Central memory CD4-positive, alpha-beta T cell (primary cell): ENCODE measurements at regions not wholly inside any gene's neighbourhood (a gene's known extent, or its start where the extent isn't known, plus 50 kb on each side); places are given as distances from the start of the nearest gene placed in this dataset.

Experiments used
- DNase-seq: peaks from one replicate; pipeline ENCODE4 v3.0.0; 2022

- DNase-seq: no peak
These were observed 231.1 kb upstream of the ADARB2 start for GRCh38 chr10:1968257-1969033.

GRCh38 chr10:1966712-1967376 is 229.5 kb upstream of the ADARB2 start:
- DNase-seq: no peak

DNA sequence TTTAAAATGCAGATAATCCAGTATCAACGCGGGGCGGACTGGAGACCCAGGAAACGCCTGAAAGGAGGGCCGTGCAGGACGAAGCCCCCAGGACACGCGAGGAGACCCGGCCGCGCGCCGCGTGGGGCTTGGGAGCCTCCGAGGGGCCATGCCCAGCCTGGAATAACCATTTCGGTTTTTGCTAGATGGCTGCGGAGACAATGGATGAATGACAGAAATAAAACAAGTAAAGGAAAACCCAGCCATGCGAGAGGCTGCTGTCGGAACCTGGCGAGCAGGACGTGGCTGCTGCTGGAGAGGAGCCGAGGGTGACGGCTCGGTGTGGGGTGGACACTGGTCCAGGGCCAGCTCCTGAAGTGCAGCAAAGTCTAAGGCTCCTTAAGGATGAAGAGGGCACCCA is 227.2 kb upstream of the ADARB2 start:
- no peak for DNase-seq

GRCh38 chr10:1963341-1963740 is 226.0 kb upstream of the ADARB2 start:
- DNase-seq: no peak

DNA sequence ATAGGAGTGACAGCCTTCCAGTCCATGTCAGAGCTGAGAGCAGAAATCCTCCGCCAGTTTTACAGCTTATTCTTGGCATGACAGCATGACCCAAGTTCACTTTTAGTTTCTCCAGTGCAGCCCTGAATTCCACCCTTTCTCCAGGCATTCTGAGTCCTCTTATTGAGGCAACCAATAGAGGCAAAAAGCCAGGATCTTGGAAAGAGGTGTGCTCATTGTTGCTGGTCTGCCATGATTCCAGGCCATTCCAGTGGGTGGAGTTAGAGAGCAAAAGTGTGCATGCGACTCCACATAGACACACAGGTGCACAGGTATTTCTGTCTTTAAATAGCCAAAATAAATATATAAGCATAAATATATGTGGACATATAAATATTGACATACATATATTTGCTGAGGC is 224.7 kb upstream of the ADARB2 start:
- no peak for DNase-seq

GRCh38 chr10:1960982-1961381 is 223.7 kb upstream of the ADARB2 start:
- DNase-seq: no peak

DNA sequence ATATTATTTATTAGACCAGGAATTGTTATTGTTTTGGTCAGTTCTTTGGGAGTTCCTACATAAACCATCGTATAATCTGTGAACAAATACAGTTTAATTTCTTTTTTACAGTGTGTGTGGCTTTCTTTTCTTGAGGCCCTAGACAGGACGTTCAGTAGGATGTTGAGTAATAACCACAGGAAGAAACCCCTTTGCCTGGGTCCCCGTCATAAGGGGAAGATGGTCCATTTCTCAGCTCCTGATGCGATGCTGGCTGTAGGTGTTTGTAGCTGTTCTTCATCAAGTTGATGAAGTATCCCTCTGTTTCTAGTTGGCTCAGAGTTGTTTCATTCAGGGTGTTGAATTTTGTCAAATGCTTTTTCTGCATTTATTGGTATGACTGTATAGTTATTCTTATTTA is 219.7 kb upstream of the ADARB2 start:
- no peak for DNase-seq

- DNase-seq: no peak
These were observed 217.0 kb upstream of the ADARB2 start for GRCh38 chr10:1954300-1954699.

GRCh38 chr10:1952126-1953095 is 215.1 kb upstream of the ADARB2 start:
- no peak for DNase-seq

DNA sequence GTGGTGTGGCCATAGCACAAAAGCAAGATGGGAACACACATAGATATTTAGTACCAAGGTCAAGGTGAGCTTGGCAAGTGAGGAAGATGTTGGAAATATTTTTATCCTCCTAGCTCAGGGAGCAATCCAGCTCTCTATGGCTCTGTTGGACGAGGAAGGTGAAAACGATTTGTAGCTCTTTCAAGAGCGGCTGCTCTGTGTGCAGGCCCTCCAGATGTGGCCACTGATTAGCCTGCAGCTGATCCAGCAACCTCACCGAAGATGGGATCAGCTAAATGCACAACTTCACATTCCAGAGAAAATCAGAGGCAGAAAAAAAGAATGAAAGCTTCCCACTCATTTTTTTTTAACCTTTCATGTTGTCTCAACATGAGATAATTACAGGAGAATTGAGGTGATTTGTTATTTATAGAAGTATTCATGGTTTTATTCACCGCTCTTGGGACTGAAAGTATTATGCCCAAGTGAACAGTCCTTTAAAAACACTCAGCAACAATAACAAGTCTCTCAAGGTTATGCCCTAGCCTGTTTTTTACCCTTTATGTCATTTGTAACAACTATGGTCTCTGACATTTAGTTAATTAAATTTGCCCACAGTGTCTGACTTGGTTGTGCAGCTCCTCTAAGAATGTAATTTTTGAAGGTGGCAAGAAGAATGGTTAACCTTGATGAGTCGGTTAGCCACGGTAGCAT is 213.6 kb upstream of the ADARB2 start:
- DNase-seq: no peak

- DNase-seq: no peak
These were observed 210.2 kb upstream of the ADARB2 start for GRCh38 chr10:1947464-1948003.

DNA sequence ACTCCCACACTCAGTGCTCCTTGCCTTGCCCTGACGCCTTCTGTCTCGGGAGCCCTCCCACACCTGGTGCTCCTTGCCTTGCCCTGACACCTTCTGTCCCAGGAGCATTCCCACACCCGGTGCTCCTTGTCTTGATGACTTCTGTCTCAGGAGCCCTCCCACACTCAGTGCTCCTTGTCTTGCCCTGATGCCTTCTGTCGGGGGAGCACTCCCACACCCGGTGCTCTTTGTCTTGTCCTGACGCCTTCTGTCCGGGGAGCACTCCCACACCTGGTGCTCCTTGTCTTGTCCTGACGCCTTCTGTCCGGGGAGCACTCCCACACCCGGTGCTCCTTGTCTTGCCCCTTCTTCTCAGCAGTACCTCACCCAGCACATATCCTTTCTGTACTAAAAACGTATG is 207.2 kb upstream of the ADARB2 start:
- DNase-seq: no peak

DNA sequence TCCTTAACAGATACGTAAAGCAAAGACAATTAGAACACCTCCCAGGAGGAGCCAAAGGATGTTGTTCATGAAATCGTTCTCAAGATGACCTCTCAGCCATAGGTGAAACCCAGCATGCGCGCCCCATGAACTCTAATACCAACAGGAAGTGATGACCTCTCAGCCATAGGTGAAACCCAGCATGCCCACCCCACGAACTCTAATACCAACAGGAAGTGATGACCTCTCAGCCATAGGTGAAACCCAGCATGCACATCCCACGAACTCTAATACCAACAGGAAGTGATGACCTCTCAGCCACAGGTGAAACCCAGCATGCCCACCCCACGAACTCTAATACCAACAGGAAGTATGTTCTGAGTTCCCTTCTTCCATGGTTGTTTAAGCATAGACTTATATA is 205.2 kb upstream of the ADARB2 start:
- no peak for DNase-seq

DNA sequence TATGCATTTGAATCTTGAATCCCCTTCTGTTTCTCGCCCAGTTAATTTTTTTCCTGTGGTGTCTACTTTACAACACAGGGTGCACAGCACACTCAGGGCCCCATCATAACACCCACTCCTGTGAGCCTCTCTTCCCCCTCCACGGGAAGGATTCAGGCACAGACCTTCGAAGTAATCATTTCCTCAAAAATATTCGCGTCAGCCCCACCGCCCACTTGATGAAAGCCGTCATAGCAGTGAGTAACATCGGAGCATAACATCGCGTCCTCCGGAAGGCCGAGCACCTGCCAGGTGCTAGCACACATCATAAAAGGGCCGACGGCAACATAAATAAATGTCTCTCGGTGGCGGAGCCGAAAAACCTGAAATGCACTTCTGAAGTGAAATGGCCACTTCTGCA is 201.7 kb upstream of the ADARB2 start:
- DNase-seq: peak; percentile 53

DNA sequence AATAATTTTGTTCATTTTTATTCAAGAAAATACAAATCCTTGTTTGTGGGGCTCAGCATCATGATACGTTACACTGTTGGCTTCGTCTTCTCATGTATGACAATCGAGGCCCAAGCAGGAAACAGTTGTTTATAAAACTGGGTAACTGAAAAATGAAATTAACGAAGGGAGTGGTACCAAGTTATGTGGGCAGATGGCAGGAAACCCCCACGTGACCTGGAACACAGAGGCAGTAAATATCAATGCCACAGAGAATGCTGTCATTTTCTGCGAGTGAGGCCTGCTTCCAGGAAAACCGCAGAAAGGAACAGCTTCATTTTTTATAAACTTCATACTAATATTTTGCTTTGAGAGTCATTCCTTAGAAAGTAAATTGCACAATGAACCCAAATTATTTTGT is 201.0 kb upstream of the ADARB2 start:
- DNase-seq: peak; percentile 67

GRCh38 chr10:1935912-1936311 is 198.6 kb upstream of the ADARB2 start:
- DNase-seq: no peak

DNA sequence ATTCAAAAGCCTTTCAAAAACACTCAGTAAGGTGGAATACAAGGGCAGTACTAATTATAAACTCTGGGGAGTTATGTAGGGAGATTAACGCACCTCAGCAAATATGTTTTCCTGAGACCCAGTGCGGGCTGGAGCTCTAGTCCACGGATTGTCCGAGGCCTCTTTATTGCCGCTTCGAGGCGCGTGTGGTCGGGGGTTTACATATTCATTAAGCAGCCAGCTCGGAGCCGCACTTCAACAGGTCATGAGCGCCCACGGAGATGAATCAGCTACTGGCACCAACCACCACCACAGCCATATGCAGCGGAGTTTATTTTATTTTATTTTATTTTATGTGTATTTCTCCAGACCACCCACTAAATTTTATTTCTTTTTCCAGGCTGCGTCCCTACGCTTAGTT is 195.9 kb upstream of the ADARB2 start:
- no peak for DNase-seq

DNA sequence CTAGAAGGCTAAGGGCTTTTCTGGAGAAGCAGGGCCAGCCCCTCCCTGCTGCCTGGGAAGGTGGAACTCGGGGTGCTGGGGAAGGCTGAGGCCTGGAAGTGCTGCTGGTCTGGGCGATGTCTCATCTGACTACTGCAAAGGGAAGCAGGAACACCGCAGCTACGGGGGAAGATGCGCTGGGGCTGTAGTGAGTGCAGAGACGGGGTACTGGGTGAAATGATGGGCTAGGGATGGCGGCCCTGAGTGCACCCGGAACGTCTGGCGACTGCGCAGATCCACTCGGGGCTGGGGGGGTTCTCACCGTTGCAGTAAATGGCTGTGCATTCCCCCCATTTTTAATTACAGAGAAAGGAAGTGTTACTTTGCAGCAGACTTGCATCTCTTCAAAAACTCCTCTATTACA is 195.4 kb upstream of the ADARB2 start:
- DNase-seq: no peak

DNA sequence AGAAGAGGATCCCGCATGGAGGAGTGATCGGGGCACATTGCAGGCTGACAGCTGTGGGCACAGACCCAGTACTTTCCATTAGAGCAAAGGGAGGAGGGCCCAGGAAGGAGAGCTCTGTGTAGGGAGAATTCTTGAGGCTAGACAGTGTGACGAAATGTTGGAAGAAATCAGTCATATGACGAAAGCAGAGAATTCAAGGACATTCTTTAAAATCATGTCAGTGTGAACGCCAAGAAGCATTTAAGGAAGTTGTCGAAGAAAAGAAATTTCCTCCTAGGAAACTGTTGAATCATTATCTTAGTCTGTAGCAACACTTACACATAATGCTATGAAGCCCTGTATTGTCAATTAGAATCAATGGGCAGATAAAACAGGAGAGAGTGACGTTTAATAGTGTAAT is 191.3 kb upstream of the ADARB2 start:
- DNase-seq: no peak

DNA sequence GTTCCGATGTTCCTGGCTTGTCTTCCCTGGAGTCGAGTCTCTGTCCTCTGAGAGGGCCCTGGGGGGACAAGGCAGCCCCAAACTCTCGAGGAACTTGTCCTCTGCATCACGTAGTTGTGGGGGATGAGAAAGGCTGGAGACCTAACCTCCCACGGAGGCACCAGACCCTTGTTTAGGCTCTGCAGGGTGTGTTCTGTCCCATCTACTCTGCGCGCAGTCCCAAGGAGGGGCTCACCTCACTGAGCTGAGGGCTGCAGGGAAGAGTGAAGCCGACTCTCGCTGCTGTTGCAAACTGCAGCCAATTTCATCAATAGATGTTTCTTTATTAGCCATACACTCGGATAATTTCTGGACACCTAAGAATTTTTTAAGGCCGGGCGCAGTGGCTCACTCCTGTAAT is 186.7 kb upstream of the ADARB2 start:
- DNase-seq: no peak

DNA sequence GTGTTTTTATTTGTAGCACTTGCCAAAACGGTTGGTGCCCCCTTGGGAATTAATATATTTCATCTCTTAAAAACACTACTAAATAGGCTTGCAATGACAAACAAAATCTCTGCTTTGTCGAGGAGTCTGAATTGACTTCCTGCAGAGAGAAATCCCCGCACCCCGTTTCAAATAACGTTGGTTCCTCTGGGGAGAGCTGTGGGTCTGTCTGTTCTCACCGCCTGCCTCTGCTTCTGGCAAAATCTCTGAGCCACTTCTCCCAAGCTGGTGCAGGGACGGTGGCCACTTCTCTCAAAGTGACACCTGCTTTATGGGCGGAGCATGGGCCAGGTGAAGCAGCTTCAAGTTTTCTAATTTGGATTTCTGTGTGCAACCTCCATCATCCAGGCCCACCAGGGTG is 186.3 kb upstream of the ADARB2 start:
- DNase-seq: no peak

GRCh38 chr10:1920941-1921340 is 183.6 kb upstream of the ADARB2 start:
- no peak for DNase-seq

- no peak for DNase-seq
These were observed 182.8 kb upstream of the ADARB2 start for GRCh38 chr10:1920127-1920526.
